GM23338 (cell line): ENCODE measurements at regions not wholly inside any gene's neighbourhood (a gene's known extent, or its start where the extent isn't known, plus 50 kb on each side); places are given as distances from the start of the nearest gene placed in this dataset.
A peak's percentile ranks its signal among the peaks of the same experiment; 100 is the strongest.

Source experiments
- ATAC-seq: fragments of 200-7000 bp; cut with Tn5 transposase; 3 replicates; pipeline ENCODE4 v1.9.1; 2020
- DNase-seq: peaks from one replicate; pipeline ENCODE4 v3.0.0-alpha.2; 2015; ENCODE audit warnings: low spot score
- H2AFZ ChIP-seq: fragments of 200-600 bp; sonication (generic); 2 replicates; pipeline ENCODE4 v1.8.0; 2016; ENCODE audit warnings: antibody characterized with exemption, mild to moderate bottlenecking, moderate library complexity
- H3F3A ChIP-seq: fragments of 200-600 bp; sonication (generic); replicated peaks from 2 replicates; pipeline ENCODE4 v1.8.0; 2017; ENCODE audit warnings: antibody characterized with exemption, mixed run types, low read depth
- H3K27ac ChIP-seq: fragments of 200-600 bp; sonication (generic); 2 replicates; pipeline ENCODE4 v1.6.1; 2016; ENCODE audit warnings: low read depth
- H3K27me3 ChIP-seq: fragments of 200-600 bp; sonication (generic); 2 replicates; pipeline ENCODE4 v1.8.0; 2016; ENCODE audit warnings: mild to moderate bottlenecking, mixed run types, moderate library complexity; ENCODE audit not compliant: insufficient read depth
- H3K36me3 ChIP-seq: fragments of 200-600 bp; sonication (generic); 2 replicates; pipeline ENCODE4 v1.8.0; 2016; ENCODE audit warnings: mild to moderate bottlenecking; ENCODE audit not compliant: insufficient read depth
- H3K4me1 ChIP-seq: fragments of 200-600 bp; sonication (generic); 2 replicates; pipeline ENCODE4 v1.8.0; 2016; ENCODE audit warnings: mild to moderate bottlenecking, moderate library complexity; ENCODE audit not compliant: insufficient read depth
- H3K4me2 ChIP-seq: fragments of 200-600 bp; sonication (generic); 2 replicates; pipeline ENCODE4 v1.7.1; 2017; ENCODE audit warnings: mixed run types
- H3K4me3 ChIP-seq: fragments of 200-600 bp; sonication (generic); 2 replicates; pipeline ENCODE4 v1.6.1; 2016; ENCODE audit warnings: mixed run types
- H3K79me2 ChIP-seq: fragments of 200-600 bp; sonication (generic); replicated peaks from 2 replicates; pipeline ENCODE4 v1.8.0; 2017; ENCODE audit warnings: mild to moderate bottlenecking; ENCODE audit not compliant: insufficient read depth
- H3K9me2 ChIP-seq: fragments of 200-600 bp; sonication (generic); 2 replicates; pipeline ENCODE4 v1.8.0; 2017; ENCODE audit not compliant: insufficient read depth
- H4K20me1 ChIP-seq: fragments of 200-600 bp; sonication (generic); replicated peaks from 2 replicates; pipeline ENCODE4 v1.8.0; 2017; ENCODE audit warnings: mild to moderate bottlenecking; ENCODE audit not compliant: insufficient read depth
- H3K27ac Mint-ChIP-seq: 2 replicates; pipeline ENCODE4 v1.8.0; 2020; ENCODE audit warnings: inconsistent platforms, mild to moderate bottlenecking, moderate library complexity, mixed read lengths
- H3K27me3 Mint-ChIP-seq: 3 replicates; pipeline ENCODE4 v1.8.0; 2022; ENCODE audit warnings: low read depth, mild to moderate bottlenecking, moderate library complexity, mixed read lengths, inconsistent platforms; ENCODE audit not compliant: insufficient read depth, poor library complexity
- H3K36me3 Mint-ChIP-seq: 3 replicates; pipeline ENCODE4 v1.8.0; 2021; ENCODE audit warnings: low read depth, mild to moderate bottlenecking, inconsistent platforms, moderate library complexity, mixed read lengths
- H3K4me1 Mint-ChIP-seq: 3 replicates; pipeline ENCODE4 v1.8.0; 2020; ENCODE audit warnings: mild to moderate bottlenecking, inconsistent platforms, mixed read lengths
- H3K4me3 Mint-ChIP-seq: 3 replicates; pipeline ENCODE4 v1.8.0; 2021; ENCODE audit warnings: moderate library complexity, mild to moderate bottlenecking, inconsistent platforms, mixed read lengths
- H3K9me3 Mint-ChIP-seq: 3 replicates; pipeline ENCODE4 v1.8.0; 2020; ENCODE audit warnings: moderate library complexity, mild to moderate bottlenecking, inconsistent platforms, mixed read lengths
- CREB1 ChIP-seq: fragments of 250-450 bp; sonication (Bioruptor Pico); IDR thresholded peaks from 2 replicates; pipeline ENCODE4 v1.5.0; 2020; ENCODE audit warnings: low read depth, mild to moderate bottlenecking, moderate library complexity
- CTCF ChIP-seq, 2 experiments: fragments of 200-600 bp in 1 of 2; sonication (generic) in 1 of 2; conservative IDR thresholded peaks; 2 replicates each; pipeline versions ENCODE4 v1.5.1 to v1.6.1; 2016 to 2017; ENCODE audit warnings: antibody characterized with exemption in 2 of 2, low read depth in 2 of 2, mild to moderate bottlenecking in 2 of 2, moderate library complexity in 1 of 2
- EZH2 ChIP-seq: fragments of 200-600 bp; sonication (generic); IDR thresholded peaks from one replicate; pipeline ENCODE4 v1.8.0; 2017; ENCODE audit warnings: antibody characterized with exemption, mild to moderate bottlenecking, low read depth; ENCODE audit not compliant: unreplicated experiment
- EZH2phosphoT487 ChIP-seq: fragments of 200-600 bp; sonication (generic); IDR thresholded peaks from one replicate; pipeline ENCODE4 v1.8.1; 2018; ENCODE audit warnings: antibody characterized with exemption; ENCODE audit not compliant: unreplicated experiment
- NANOG ChIP-seq: IDR thresholded peaks from 2 replicates; pipeline ENCODE4 v1.6.1; 2016; ENCODE audit warnings: antibody characterized with exemption, borderline replicate concordance
- REST ChIP-seq: IDR thresholded peaks from one replicate; pipeline ENCODE4 v1.6.1; 2018; ENCODE audit warnings: antibody characterized with exemption; ENCODE audit not compliant: unreplicated experiment
- ZNF331 ChIP-seq: fragments of 250-450 bp; sonication (Bioruptor Pico); IDR thresholded peaks from 2 replicates; pipeline ENCODE4 v1.5.0; 2020; ENCODE audit warnings: low read depth, mild to moderate bottlenecking, moderate library complexity
- TF ChIP-seq, protein P1 (sequence below): fragments of 250-450 bp; sonication (Bioruptor Pico); IDR thresholded peaks from 2 replicates; pipeline ENCODE4 v1.5.0; 2020; ENCODE audit warnings: mild to moderate bottlenecking, moderate library complexity
- TF ChIP-seq, protein P2 (sequence below): IDR thresholded peaks from 2 replicates; pipeline ENCODE4 v1.6.1; 2016; ENCODE audit warnings: antibody characterized with exemption

- ATAC-seq, result no peak
- peaks cover 4% of the 10 kb centered on the region for H3K27me3 Mint-ChIP-seq
Measured at GRCh38 chr15:99508311-99508645, 57.5 kb upstream of the MEF2A start.

More at GRCh38 chr15:99508311-99508645, 57.5 kb upstream of the MEF2A start:
- Histone ChIP-seq H3F3A (no peaks in the 10 kb centered on the region), H3K79me2 (no peaks in the 10 kb centered on the region), H4K20me1 (no peaks in the 10 kb centered on the region), H3K4me3 (no peak overlapping the region), H2AFZ (peak overlapping the region; percentile 63; the same call in 1 of the 2 replicates), H3K9me2 (peaks cover 5% of the 10 kb centered on the region; the same call in 1 of the 2 replicates), H3K4me1 (no peaks in the 10 kb centered on the region), H3K27me3 (no peaks in the 10 kb centered on the region), H3K36me3 (no peaks in the 10 kb centered on the region), H3K27ac (no peak overlapping the region), H3K4me2 (no peak overlapping the region)
- TF ChIP-seq, protein P1, sequence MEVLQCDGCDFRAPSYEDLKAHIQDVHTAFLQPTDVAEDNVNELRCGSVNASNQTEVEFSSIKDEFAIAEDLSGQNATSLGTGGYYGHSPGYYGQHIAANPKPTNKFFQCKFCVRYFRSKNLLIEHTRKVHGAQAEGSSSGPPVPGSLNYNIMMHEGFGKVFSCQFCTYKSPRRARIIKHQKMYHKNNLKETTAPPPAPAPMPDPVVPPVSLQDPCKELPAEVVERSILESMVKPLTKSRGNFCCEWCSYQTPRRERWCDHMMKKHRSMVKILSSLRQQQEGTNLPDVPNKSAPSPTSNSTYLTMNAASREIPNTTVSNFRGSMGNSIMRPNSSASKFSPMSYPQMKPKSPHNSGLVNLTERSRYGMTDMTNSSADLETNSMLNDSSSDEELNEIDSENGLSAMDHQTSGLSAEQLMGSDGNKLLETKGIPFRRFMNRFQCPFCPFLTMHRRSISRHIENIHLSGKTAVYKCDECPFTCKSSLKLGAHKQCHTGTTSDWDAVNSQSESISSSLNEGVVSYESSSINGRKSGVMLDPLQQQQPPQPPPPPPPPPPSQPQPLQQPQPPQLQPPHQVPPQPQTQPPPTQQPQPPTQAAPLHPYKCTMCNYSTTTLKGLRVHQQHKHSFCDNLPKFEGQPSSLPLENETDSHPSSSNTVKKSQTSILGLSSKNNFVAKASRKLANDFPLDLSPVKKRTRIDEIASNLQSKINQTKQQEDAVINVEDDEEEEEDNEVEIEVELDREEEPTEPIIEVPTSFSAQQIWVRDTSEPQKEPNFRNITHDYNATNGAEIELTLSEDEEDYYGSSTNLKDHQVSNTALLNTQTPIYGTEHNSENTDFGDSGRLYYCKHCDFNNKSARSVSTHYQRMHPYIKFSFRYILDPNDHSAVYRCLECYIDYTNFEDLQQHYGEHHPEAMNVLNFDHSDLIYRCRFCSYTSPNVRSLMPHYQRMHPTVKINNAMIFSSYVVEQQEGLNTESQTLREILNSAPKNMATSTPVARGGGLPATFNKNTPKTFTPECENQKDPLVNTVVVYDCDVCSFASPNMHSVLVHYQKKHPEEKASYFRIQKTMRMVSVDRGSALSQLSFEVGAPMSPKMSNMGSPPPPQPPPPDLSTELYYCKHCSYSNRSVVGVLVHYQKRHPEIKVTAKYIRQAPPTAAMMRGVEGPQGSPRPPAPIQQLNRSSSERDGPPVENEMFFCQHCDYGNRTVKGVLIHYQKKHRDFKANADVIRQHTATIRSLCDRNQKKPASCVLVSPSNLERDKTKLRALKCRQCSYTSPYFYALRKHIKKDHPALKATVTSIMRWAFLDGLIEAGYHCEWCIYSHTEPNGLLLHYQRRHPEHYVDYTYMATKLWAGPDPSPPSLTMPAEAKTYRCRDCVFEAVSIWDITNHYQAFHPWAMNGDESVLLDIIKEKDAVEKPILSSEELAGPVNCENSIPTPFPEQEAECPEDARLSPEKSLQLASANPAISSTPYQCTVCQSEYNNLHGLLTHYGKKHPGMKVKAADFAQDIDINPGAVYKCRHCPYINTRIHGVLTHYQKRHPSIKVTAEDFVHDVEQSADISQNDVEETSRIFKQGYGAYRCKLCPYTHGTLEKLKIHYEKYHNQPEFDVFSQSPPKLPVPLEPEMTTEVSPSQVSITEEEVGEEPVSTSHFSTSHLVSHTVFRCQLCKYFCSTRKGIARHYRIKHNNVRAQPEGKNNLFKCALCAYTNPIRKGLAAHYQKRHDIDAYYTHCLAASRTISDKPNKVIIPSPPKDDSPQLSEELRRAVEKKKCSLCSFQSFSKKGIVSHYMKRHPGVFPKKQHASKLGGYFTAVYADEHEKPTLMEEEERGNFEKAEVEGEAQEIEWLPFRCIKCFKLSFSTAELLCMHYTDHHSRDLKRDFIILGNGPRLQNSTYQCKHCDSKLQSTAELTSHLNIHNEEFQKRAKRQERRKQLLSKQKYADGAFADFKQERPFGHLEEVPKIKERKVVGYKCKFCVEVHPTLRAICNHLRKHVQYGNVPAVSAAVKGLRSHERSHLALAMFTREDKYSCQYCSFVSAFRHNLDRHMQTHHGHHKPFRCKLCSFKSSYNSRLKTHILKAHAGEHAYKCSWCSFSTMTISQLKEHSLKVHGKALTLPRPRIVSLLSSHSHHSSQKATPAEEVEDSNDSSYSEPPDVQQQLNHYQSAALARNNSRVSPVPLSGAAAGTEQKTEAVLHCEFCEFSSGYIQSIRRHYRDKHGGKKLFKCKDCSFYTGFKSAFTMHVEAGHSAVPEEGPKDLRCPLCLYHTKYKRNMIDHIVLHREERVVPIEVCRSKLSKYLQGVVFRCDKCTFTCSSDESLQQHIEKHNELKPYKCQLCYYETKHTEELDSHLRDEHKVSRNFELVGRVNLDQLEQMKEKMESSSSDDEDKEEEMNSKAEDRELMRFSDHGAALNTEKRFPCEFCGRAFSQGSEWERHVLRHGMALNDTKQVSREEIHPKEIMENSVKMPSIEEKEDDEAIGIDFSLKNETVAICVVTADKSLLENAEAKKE (CRISPR knock-in tag), result no peak
- TF ChIP-seq EZH2 (no peak), EZH2phosphoT487 (no peak), NANOG (no peak), ZNF331 (no peak), REST (no peak), CTCF (conservative IDR thresholded peaks at IDR 0.05; ENCODE audit: low read depth in 2 of 2) (no peak), CREB1 (no peak)
- TF ChIP-seq, protein P2, sequence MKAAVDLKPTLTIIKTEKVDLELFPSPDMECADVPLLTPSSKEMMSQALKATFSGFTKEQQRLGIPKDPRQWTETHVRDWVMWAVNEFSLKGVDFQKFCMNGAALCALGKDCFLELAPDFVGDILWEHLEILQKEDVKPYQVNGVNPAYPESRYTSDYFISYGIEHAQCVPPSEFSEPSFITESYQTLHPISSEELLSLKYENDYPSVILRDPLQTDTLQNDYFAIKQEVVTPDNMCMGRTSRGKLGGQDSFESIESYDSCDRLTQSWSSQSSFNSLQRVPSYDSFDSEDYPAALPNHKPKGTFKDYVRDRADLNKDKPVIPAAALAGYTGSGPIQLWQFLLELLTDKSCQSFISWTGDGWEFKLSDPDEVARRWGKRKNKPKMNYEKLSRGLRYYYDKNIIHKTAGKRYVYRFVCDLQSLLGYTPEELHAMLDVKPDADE, result no peak
- Mint-ChIP-seq H3K4me3 (no peak overlapping the region), H3K9me3 (no peaks in the 10 kb centered on the region), H3K4me1 (peaks cover 3% of the 10 kb centered on the region; the same call in 1 of the 3 replicates), H3K36me3 (no peaks in the 10 kb centered on the region), H3K27ac (no peak overlapping the region)
- no peak for DNase-seq
